Fibroblast of lung (primary cell): ENCODE measurements at regions not wholly inside any gene's neighbourhood (a gene's known extent, or its start where the extent isn't known, plus 50 kb on each side); places are given as distances from the start of the nearest gene placed in this dataset.

ENCODE experiments used
- DNase-seq, 2 donors: peaks; one replicate each; pipeline versions ENCODE4 v3.0.0 to v3.0.0-alpha.2; 2010; ENCODE audit warnings: low read depth in 2 of 2
- H2AFZ ChIP-seq: 2 replicates; pipeline ENCODE4 v1.5.1; 2012; ENCODE audit warnings: low read length, control low read depth, inconsistent platforms
- H3K27ac ChIP-seq: 2 replicates; pipeline ENCODE4 v1.5.1; 2011; ENCODE audit warnings: low read length, control low read depth; ENCODE audit not compliant: insufficient read depth
- H3K27me3 ChIP-seq: 2 replicates; pipeline ENCODE4 v1.5.1; 2011; ENCODE audit warnings: mild to moderate bottlenecking, low read length; ENCODE audit not compliant: control insufficient read depth, insufficient read depth
- H3K36me3 ChIP-seq: 2 replicates; pipeline ENCODE4 v1.5.1; 2011; ENCODE audit warnings: low read length; ENCODE audit not compliant: control insufficient read depth, insufficient read depth
- H3K4me1 ChIP-seq: 2 replicates; pipeline ENCODE4 v1.5.1; 2011; ENCODE audit warnings: low read length; ENCODE audit not compliant: control insufficient read depth, insufficient read depth; ENCODE audit errors: extremely low read depth
- H3K4me2 ChIP-seq: 2 replicates; pipeline ENCODE4 v1.5.1; 2011; ENCODE audit warnings: low read length, control low read depth; ENCODE audit not compliant: insufficient read depth; ENCODE audit errors: extremely low read depth
- H3K4me3 ChIP-seq, 4 experiments: fragments of 200-600 bp in 1 of 4; sonication (generic) in 1 of 4; replicated peaks in 1 of 4; 2 replicates each; pipeline ENCODE4 v1.5.1; 2011 to 2016; ENCODE audit warnings: low read length in 4 of 4, low read depth in 3 of 4, mild to moderate bottlenecking in 3 of 4, control low read depth in 2 of 4, inconsistent platforms in 1 of 4, mixed read lengths in 1 of 4; ENCODE audit not compliant: insufficient read depth in 1 of 4; ENCODE audit errors: control extremely low read depth in 1 of 4
- H3K79me2 ChIP-seq: 2 replicates; pipeline ENCODE4 v1.5.1; 2012; ENCODE audit warnings: mild to moderate bottlenecking, low read length, inconsistent platforms; ENCODE audit not compliant: control insufficient read depth, insufficient read depth
- H3K9ac ChIP-seq: 2 replicates; pipeline ENCODE4 v1.5.1; 2011; ENCODE audit warnings: mild to moderate bottlenecking, low read length, control low read depth; ENCODE audit not compliant: insufficient read depth
- H3K9me3 ChIP-seq: 2 replicates; pipeline ENCODE4 v1.5.1; 2012; ENCODE audit warnings: low read depth, low read length; ENCODE audit not compliant: control insufficient read depth, insufficient read depth
- H4K20me1 ChIP-seq: 2 replicates; pipeline ENCODE4 v1.5.1; 2011; ENCODE audit warnings: low read length; ENCODE audit not compliant: control insufficient read depth, insufficient read depth; ENCODE audit errors: extremely low read depth
- EZH2 ChIP-seq: IDR thresholded peaks from 2 replicates; pipeline ENCODE4 v1.5.1; 2012; ENCODE audit warnings: low read length, control low read depth, mild to moderate bottlenecking; ENCODE audit errors: missing control alignments
- TF ChIP-seq, protein P1 (sequence below), 2 donors: IDR thresholded peaks in 1 of 2; conservative IDR thresholded peaks in 1 of 2; 1 replicate in 1 of 2; 2 replicates in 1 of 2; pipeline ENCODE4 v1.5.1; 2011 to 2012; ENCODE audit warnings: low read length in 2 of 2, control low read depth in 1 of 2, inconsistent platforms in 1 of 2, low read depth in 1 of 2, mild to moderate bottlenecking in 1 of 2

DNA sequence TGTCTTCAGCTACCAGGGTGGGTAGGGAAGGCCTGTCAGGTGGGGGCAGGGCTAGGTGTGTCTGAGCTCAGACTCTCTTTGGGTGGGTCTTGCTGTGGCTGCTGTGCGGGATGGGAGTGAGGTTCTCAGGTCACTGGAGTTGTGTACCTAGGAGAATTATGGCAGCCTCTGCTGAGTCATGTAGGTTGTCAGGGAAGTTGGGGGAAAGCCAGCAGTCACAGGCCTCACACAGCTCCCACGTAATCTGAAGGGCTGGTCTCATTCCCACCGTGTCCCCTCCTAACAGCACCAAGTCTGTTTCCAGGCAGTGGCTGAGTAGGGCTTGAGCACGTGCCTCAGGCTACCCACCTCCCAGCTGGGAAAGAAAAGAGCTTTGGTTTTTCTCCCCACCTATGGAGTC, 67.0 kb downstream of the CHCHD4 start:
- H3K79me2 ChIP-seq, result no peaks in the 10 kb centered on the region
- H3K27me3 ChIP-seq, result no peaks in the 10 kb centered on the region
- DNase-seq, result no peak
- no peaks in the 10 kb centered on the region for H4K20me1 ChIP-seq
- no peak overlapping the region for H3K9ac ChIP-seq
- H3K27ac ChIP-seq, result no peak overlapping the region
- no peak overlapping the region for H3K4me2 ChIP-seq
- H3K36me3 ChIP-seq, result no peaks in the 10 kb centered on the region
- no peak for TF ChIP-seq EZH2
- TF ChIP-seq, protein P1, sequence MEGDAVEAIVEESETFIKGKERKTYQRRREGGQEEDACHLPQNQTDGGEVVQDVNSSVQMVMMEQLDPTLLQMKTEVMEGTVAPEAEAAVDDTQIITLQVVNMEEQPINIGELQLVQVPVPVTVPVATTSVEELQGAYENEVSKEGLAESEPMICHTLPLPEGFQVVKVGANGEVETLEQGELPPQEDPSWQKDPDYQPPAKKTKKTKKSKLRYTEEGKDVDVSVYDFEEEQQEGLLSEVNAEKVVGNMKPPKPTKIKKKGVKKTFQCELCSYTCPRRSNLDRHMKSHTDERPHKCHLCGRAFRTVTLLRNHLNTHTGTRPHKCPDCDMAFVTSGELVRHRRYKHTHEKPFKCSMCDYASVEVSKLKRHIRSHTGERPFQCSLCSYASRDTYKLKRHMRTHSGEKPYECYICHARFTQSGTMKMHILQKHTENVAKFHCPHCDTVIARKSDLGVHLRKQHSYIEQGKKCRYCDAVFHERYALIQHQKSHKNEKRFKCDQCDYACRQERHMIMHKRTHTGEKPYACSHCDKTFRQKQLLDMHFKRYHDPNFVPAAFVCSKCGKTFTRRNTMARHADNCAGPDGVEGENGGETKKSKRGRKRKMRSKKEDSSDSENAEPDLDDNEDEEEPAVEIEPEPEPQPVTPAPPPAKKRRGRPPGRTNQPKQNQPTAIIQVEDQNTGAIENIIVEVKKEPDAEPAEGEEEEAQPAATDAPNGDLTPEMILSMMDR (conservative IDR thresholded peaks at IDR 0.05 in 1 of 2, IDR thresholded peaks at IDR 0.05 in 1 of 2; ENCODE audit: low read depth in 1 of 2, low read length in 2 of 2), result no peak
- no peak overlapping the region for H3K4me3 ChIP-seq
- no peaks in the 10 kb centered on the region for H3K9me3 ChIP-seq
- H2AFZ ChIP-seq, result no peak overlapping the region
- no peaks in the 10 kb centered on the region for H3K4me1 ChIP-seq

DNA sequence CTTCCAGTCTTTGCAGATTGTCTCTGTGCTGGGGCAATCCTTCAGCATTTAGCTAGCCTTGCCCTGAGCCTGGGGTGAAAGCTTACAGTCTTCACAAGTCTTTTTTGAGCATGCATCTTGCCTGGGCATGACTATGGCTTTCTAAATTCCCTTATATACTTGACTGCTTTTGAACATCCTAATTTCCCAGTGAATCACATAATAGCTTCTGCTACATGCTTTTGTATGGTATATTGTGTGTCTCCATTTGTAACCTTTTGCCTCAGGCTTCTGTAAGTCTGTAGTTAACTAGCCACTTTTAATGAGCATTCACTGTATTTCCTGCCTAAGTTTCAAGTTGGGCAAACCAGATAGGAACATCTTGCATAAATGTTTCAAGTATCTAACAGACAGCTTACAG, 76.8 kb downstream of the CHCHD4 start:
- no peaks in the 10 kb centered on the region for H3K79me2 ChIP-seq
- no peaks in the 10 kb centered on the region for H4K20me1 ChIP-seq
- H3K27ac ChIP-seq, result no peak overlapping the region
- no peak overlapping the region for H3K9ac ChIP-seq
- no peak overlapping the region for H3K4me3 ChIP-seq
- no peak overlapping the region for H3K4me2 ChIP-seq
- H2AFZ ChIP-seq, result no peak overlapping the region
- no peaks in the 10 kb centered on the region for H3K4me1 ChIP-seq
- no peak for DNase-seq
- no peak for TF ChIP-seq EZH2
- TF ChIP-seq, protein P1 (conservative IDR thresholded peaks at IDR 0.05 in 1 of 2, IDR thresholded peaks at IDR 0.05 in 1 of 2; ENCODE audit: low read depth in 1 of 2, low read length in 2 of 2), result no peak
- H3K27me3 ChIP-seq, result no peaks in the 10 kb centered on the region
- H3K36me3 ChIP-seq, result no peaks in the 10 kb centered on the region
- H3K9me3 ChIP-seq, result no peaks in the 10 kb centered on the region

DNA sequence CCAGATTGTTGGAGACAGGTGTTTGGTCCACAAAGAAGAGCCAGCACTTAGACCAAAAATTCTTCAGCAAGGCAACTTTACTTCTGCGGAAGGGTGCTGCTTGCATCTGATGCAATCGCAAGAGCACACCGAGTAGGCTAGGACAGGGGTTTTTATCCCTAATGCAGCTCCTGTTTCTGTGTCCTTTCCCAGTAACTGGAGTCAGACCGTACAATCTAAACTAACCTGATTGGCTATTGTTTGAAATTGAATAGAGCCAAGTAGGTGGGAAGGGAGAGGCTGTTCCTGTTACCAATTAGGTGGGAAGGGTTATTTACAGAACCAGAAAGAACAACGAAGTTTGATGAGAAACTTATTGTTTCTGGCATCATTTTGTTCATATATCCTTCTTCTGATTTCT, 77.6 kb downstream of the CHCHD4 start:
- H3K4me2 ChIP-seq, result no peak overlapping the region
- no peak for TF ChIP-seq EZH2
- TF ChIP-seq, protein P1 (conservative IDR thresholded peaks at IDR 0.05 in 1 of 2, IDR thresholded peaks at IDR 0.05 in 1 of 2; ENCODE audit: low read depth in 1 of 2, low read length in 2 of 2), result no peak

More for the DNA sequence above, 77.6 kb downstream of the CHCHD4 start:
- Histone ChIP-seq H3K27me3 (no peaks in the 10 kb centered on the region), H4K20me1 (no peaks in the 10 kb centered on the region), H2AFZ (no peak overlapping the region), H3K4me1 (no peaks in the 10 kb centered on the region), H3K9ac (no peak overlapping the region), H3K4me3 (no peak overlapping the region), H3K36me3 (no peaks in the 10 kb centered on the region), H3K9me3 (no peaks in the 10 kb centered on the region), H3K79me2 (no peaks in the 10 kb centered on the region), H3K27ac (no peak overlapping the region)
- no peak for DNase-seq
